Ectodermal cell (in vitro differentiated cells): ENCODE measurements at regions not wholly inside any gene's neighbourhood (a gene's known extent, or its start where the extent isn't known, plus 50 kb on each side); places are given as distances from the start of the nearest gene placed in this dataset.

ENCODE experiments used
- H3K27ac ChIP-seq: 2 replicates; pipeline ENCODE4 v1.7.0; 2013; ENCODE audit warnings: mild to moderate bottlenecking, low read depth, low read length; ENCODE audit not compliant: insufficient read depth, poor library complexity, severe bottlenecking
- H3K27me3 ChIP-seq: 2 replicates; pipeline ENCODE4 v1.7.0; 2013; ENCODE audit warnings: mild to moderate bottlenecking, low read length; ENCODE audit not compliant: insufficient read depth, control insufficient read depth, poor library complexity, severe bottlenecking
- H3K36me3 ChIP-seq: one replicate; pipeline ENCODE4 v1.7.0; 2013; ENCODE audit warnings: low read length; ENCODE audit not compliant: control insufficient read depth, insufficient read depth
- H3K4me1 ChIP-seq: one replicate; pipeline ENCODE4 v1.7.0; 2013; ENCODE audit warnings: low read length; ENCODE audit not compliant: control insufficient read depth, insufficient read depth
- H3K4me3 ChIP-seq: 2 replicates; pipeline ENCODE4 v1.7.0; 2013; ENCODE audit warnings: low read depth, low read length, control low read depth; ENCODE audit not compliant: insufficient read depth
- H3K9me3 ChIP-seq: 2 replicates; pipeline ENCODE4 v1.7.0; 2013; ENCODE audit warnings: mild to moderate bottlenecking, low read length, moderate library complexity; ENCODE audit not compliant: control insufficient read depth
- WGBS, 2 experiments: methylation state at CpG; one replicate each; pipeline ENCODE4 v1.1.7; 2013; ENCODE audit warnings: missing lambda C conversion rate in 2 of 2; 5-methylcytosine and 5-hydroxymethylcytosine counted together

- H3K9me3 ChIP-seq, result no peaks in the 10 kb centered on the region
- no peaks in the 10 kb centered on the region for H3K36me3 ChIP-seq
- 86 to 100% methylated on average over 1 of the region's 1 CpG for WGBS, 2 experiments
- H3K4me1 ChIP-seq, result peaks cover 3% of the 10 kb centered on the region
- H3K27ac ChIP-seq, result no peak overlapping the region
- no peaks in the 10 kb centered on the region for H3K27me3 ChIP-seq
- no peak overlapping the region for H3K4me3 ChIP-seq
Measured at GRCh38 chr4:89380980-89381379, 73.4 kb upstream of the GPRIN3 start.

- Histone ChIP-seq H3K27ac (no peak overlapping the region), H3K36me3 (no peaks in the 10 kb centered on the region), H3K4me3 (no peak overlapping the region), H3K4me1 (peaks cover 3% of the 10 kb centered on the region), H3K9me3 (no peaks in the 10 kb centered on the region), H3K27me3 (no peaks in the 10 kb centered on the region)
- WGBS, 2 experiments, result 79 to 94% methylated on average over 1 of the region's 1 CpG
Measured at GRCh38 chr4:89379511-89380044, 72.0 kb upstream of the GPRIN3 start.

GRCh38 chr4:89373394-89373793, 65.8 kb upstream of the GPRIN3 start:
- Histone ChIP-seq H3K4me3 (no peak overlapping the region), H3K4me1 (no peaks in the 10 kb centered on the region), H3K27me3 (no peaks in the 10 kb centered on the region), H3K27ac (no peak overlapping the region), H3K9me3 (no peaks in the 10 kb centered on the region), H3K36me3 (no peaks in the 10 kb centered on the region)
- WGBS, 2 experiments, result 89 to 95% methylated on average over 4 of the region's 4 CpGs

GRCh38 chr4:89371614-89372013, 64.0 kb upstream of the GPRIN3 start:
- no peaks in the 10 kb centered on the region for H3K9me3 ChIP-seq
- H3K4me3 ChIP-seq, result no peak overlapping the region
- no peaks in the 10 kb centered on the region for H3K27me3 ChIP-seq
- WGBS, 2 experiments, result 95% methylated on average over 3 of the region's 3 CpGs
- H3K27ac ChIP-seq, result no peak overlapping the region
- no peaks in the 10 kb centered on the region for H3K4me1 ChIP-seq
- no peaks in the 10 kb centered on the region for H3K36me3 ChIP-seq

- H3K36me3 ChIP-seq, result no peaks in the 10 kb centered on the region
- no peaks in the 10 kb centered on the region for H3K27me3 ChIP-seq
- H3K27ac ChIP-seq, result no peak overlapping the region
- H3K4me1 ChIP-seq, result no peaks in the 10 kb centered on the region
- H3K9me3 ChIP-seq, result no peaks in the 10 kb centered on the region
- H3K4me3 ChIP-seq, result no peak overlapping the region
- WGBS, 2 experiments, result 86 to 94% methylated on average over 2 of the region's 2 CpGs
Measured at GRCh38 chr4:89369581-89369980, 62.0 kb upstream of the GPRIN3 start.

- no peaks in the 10 kb centered on the region for H3K36me3 ChIP-seq
- no peaks in the 10 kb centered on the region for H3K27me3 ChIP-seq
- no peak overlapping the region for H3K4me3 ChIP-seq
- no peaks in the 10 kb centered on the region for H3K4me1 ChIP-seq
- 98% methylated on average over 2 of the region's 2 CpGs for WGBS, 2 experiments
- H3K9me3 ChIP-seq, result no peaks in the 10 kb centered on the region
- no peak overlapping the region for H3K27ac ChIP-seq
Measured at GRCh38 chr4:89368861-89369260, 61.3 kb upstream of the GPRIN3 start.

- no peaks in the 10 kb centered on the region for H3K4me1 ChIP-seq
- H3K9me3 ChIP-seq, result no peaks in the 10 kb centered on the region
- no peak overlapping the region for H3K4me3 ChIP-seq
- H3K27ac ChIP-seq, result no peak overlapping the region
- no peaks in the 10 kb centered on the region for H3K36me3 ChIP-seq
- 94 to 97% methylated on average over 2 of the region's 2 CpGs for WGBS, 2 experiments
- H3K27me3 ChIP-seq, result no peaks in the 10 kb centered on the region
Measured at GRCh38 chr4:89365776-89366175, 58.2 kb upstream of the GPRIN3 start.

- no peak overlapping the region for H3K27ac ChIP-seq
- no peak overlapping the region for H3K4me3 ChIP-seq
- no peaks in the 10 kb centered on the region for H3K36me3 ChIP-seq
- no peaks in the 10 kb centered on the region for H3K9me3 ChIP-seq
- no peaks in the 10 kb centered on the region for H3K4me1 ChIP-seq
- H3K27me3 ChIP-seq, result no peaks in the 10 kb centered on the region
Measured at GRCh38 chr4:89365375-89365774, 57.8 kb upstream of the GPRIN3 start.

GRCh38 chr4:89364541-89364940, 56.9 kb upstream of the GPRIN3 start:
- H3K9me3 ChIP-seq, result no peaks in the 10 kb centered on the region
- H3K27ac ChIP-seq, result no peak overlapping the region
- no peak overlapping the region for H3K4me3 ChIP-seq
- H3K36me3 ChIP-seq, result no peaks in the 10 kb centered on the region
- WGBS, 2 experiments, result 97 to 98% methylated on average over 3 to 4 of the region's 4 CpGs
- no peaks in the 10 kb centered on the region for H3K4me1 ChIP-seq
- H3K27me3 ChIP-seq, result no peaks in the 10 kb centered on the region

GRCh38 chr4:89363786-89364185, 56.2 kb upstream of the GPRIN3 start:
- Histone ChIP-seq H3K27ac (no peak overlapping the region), H3K36me3 (no peaks in the 10 kb centered on the region), H3K9me3 (no peaks in the 10 kb centered on the region), H3K4me3 (no peak overlapping the region), H3K27me3 (no peaks in the 10 kb centered on the region), H3K4me1 (no peaks in the 10 kb centered on the region)
- WGBS, 2 experiments, result 91% methylated on average over 7 of the region's 7 CpGs
